ENCODE measurements at regions not wholly inside any gene's neighbourhood (a gene's known extent, or its start where the extent isn't known, plus 50 kb on each side); places are given as distances from the start of the nearest gene placed in this dataset. TPM values are rescaled to one million over a fixed set of nuclear protein-coding genes. Genes with fewer than 3 reads are reported as not detected.

GRCh38 chr16:76226481-76226880 is 50.7 kb upstream of the CNTNAP4 start:
- no peak overlapping the region for H3K27ac ChIP-seq
- intact Hi-C loops (cut with DNase I): no loop called here
- ATAC-seq: no peak
- WGBS, 2 donors: 86 to 91% methylated on average over 3 of the region's 3 CpGs
- H3K36me3 ChIP-seq (replicated peaks in 1 of 2; ENCODE audit: insufficient read depth in 1 of 2, low read depth in 2 of 2): no peaks in the 10 kb centered on the region
- H3K4me3 ChIP-seq: no peak overlapping the region
- H3K9me3 ChIP-seq: no peaks in the 10 kb centered on the region
- no peak for DNase-seq
- peaks cover 4% of the 10 kb centered on the region for H3K4me1 ChIP-seq
- TF ChIP-seq POLR2A (IDR thresholded peaks at IDR 0.05): no peak
- TF ChIP-seq CTCF (IDR thresholded peaks at IDR 0.05): no peak
- no peaks in the 10 kb centered on the region for H3K27me3 ChIP-seq

Small RNAs in the stretch of these regions (small RNA-seq; reads per million reads assigned to genes)
- gene RNA5SP430: not detected

Data from body of pancreas (tissue), 4 donors.